Stimulated activated CD8-positive, alpha-beta memory T cell treated with anti-CD3 and anti-CD28 coated beads, Interleukin-2, amount 100 ng/mL, for 48 hours (primary cell): ENCODE measurements at regions not wholly inside any gene's neighbourhood (a gene's known extent, or its start where the extent isn't known, plus 50 kb on each side); places are given as distances from the start of the nearest gene placed in this dataset.
"Not testable (repeated sequence)": the region's sequence is repeated elsewhere in the genome, so short reads cannot be mapped to it uniquely, and the experiment has no call there.

Experiments used
- DNase-seq, 2 donors: peaks; one replicate each; pipeline ENCODE4 v3.0.0-alpha.2; 2020; ENCODE audit warnings: low read depth in 2 of 2

- no peak for DNase-seq
Observed at GRCh38 chr13:76016799-76017400, 380.8 kb downstream of the LMO7 start.

GRCh38 chr13:76014406-76015318 is 378.5 kb downstream of the LMO7 start:
- no peak for DNase-seq

GRCh38 chr13:76012091-76012721 is 376.1 kb downstream of the LMO7 start:
- no peak for DNase-seq

GRCh38 chr13:76009267-76009890 is 373.2 kb downstream of the LMO7 start:
- no peak for DNase-seq

GRCh38 chr13:76004416-76004815 is 368.3 kb downstream of the LMO7 start:
- no peak for DNase-seq

GRCh38 chr13:76000131-76000530 is 364.0 kb downstream of the LMO7 start:
- no peak for DNase-seq

GRCh38 chr13:75996582-75996981 is 360.5 kb downstream of the LMO7 start:
- DNase-seq, result no peak

GRCh38 chr13:75995966-75996365 is 359.8 kb downstream of the LMO7 start:
- no peak for DNase-seq

- no peak for DNase-seq
Observed at GRCh38 chr13:75993823-75994222, 357.7 kb downstream of the LMO7 start.

- no peak for DNase-seq
Observed at GRCh38 chr13:75993241-75993640, 357.1 kb downstream of the LMO7 start.

GRCh38 chr13:75986818-75987217 is 350.7 kb downstream of the LMO7 start:
- DNase-seq, result no peak

- no peak for DNase-seq
Observed at GRCh38 chr13:75985132-75985531, 349.0 kb downstream of the LMO7 start.

- no peak for DNase-seq
Observed at GRCh38 chr13:75978818-75979217, 342.7 kb downstream of the LMO7 start.

- no peak for DNase-seq
Observed at GRCh38 chr13:75968103-75968838, 332.1 kb downstream of the LMO7 start.

- DNase-seq, result no peak
Observed at GRCh38 chr13:75963302-75963701, 327.2 kb downstream of the LMO7 start.

GRCh38 chr13:75961911-75962310 is 325.8 kb downstream of the LMO7 start:
- no peak for DNase-seq

GRCh38 chr13:75960538-75960994 is 324.4 kb downstream of the LMO7 start:
- no peak for DNase-seq

- DNase-seq, result no peak
Observed at GRCh38 chr13:75959861-75960481, 323.8 kb downstream of the LMO7 start.

GRCh38 chr13:75953589-75953988 is 317.5 kb downstream of the LMO7 start:
- DNase-seq, result not testable (repeated sequence)

GRCh38 chr13:75947448-75947847 is 311.3 kb downstream of the LMO7 start:
- no peak for DNase-seq
